ENCODE measurements at regions not wholly inside any gene's neighbourhood (a gene's known extent, or its start where the extent isn't known, plus 50 kb on each side); places are given as distances from the start of the nearest gene placed in this dataset.

- no peak for TF ChIP-seq EZH2phosphoT487 (IDR thresholded peaks at IDR 0.05; ENCODE audit: borderline replicate concordance)
- no peak for TF ChIP-seq CBX3 (IDR thresholded peaks at IDR 0.05; ENCODE audit: low read depth)
- no peak for TF ChIP-seq POLR2AphosphoS5 (IDR thresholded peaks at IDR 0.05; ENCODE audit: low read depth, low read length)
These were observed 190.0 kb downstream of the TMX1 start (continued) for GRCh38 chr14:51430079-51430478.

DNA sequence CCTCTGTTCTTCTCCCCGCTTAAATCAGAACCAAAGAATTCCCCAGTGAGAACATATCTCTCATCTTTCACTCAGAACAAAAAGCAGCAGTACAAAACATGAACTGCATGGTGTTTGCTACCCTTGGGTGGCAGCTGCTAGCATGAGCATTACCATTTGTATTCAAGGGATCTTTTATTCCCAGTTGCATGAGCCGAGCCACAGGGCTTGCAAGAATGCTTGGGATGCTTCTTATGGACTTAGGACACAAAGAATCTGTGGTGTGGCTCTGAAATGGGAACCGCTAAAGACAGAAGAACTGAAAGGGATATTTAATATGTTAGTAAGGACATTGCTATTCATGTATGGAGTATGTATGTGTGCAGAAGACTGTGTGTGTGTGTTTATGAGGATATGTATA is 190.6 kb downstream of the TMX1 start:
- H3K27me3 ChIP-seq (ENCODE audit: insufficient read depth, low read length) = no peaks in the 10 kb centered on the region
- no peak overlapping the region for H3K27ac ChIP-seq (ENCODE audit: low read depth, low read length)
- no peak for TF ChIP-seq POLR2AphosphoS5 (IDR thresholded peaks at IDR 0.05; ENCODE audit: low read depth, low read length)
- no peak for TF ChIP-seq FOSL1 (IDR thresholded peaks at IDR 0.05; ENCODE audit: low read depth)
- TF ChIP-seq CTCF (IDR thresholded peaks at IDR 0.05 in 2 of 3, conservative IDR thresholded peaks at IDR 0.05 in 1 of 3; ENCODE audit: borderline replicate concordance in 1 of 3, insufficient read depth in 1 of 3, low read depth in 2 of 3, low read length in 2 of 3) = no peak
- TF ChIP-seq EZH2phosphoT487 (IDR thresholded peaks at IDR 0.05; ENCODE audit: borderline replicate concordance) = no peak
- no peaks in the 10 kb centered on the region for H3K36me3 ChIP-seq (ENCODE audit: control insufficient read depth in 1 of 2, insufficient read depth in 2 of 2, low read length in 2 of 2)
- BruUV-seq (replicated peaks) = no TSS peak
- ChIA-PET CTCF (no interaction called here), POLR2A (no interaction called here), RAD21 (ENCODE audit: low non-redundant PET in 1 of 2, low total read pairs in 2 of 2, uncharacterized antibody in 2 of 2, unreplicated experiment in 2 of 2) (no interaction called here)
- no peaks in the 10 kb centered on the region for H3K4me1 ChIP-seq (ENCODE audit: control insufficient read depth in 1 of 2, insufficient read depth in 2 of 2, low read length in 2 of 2)
- H3K79me2 ChIP-seq (ENCODE audit: insufficient read depth, low read length) = no peaks in the 10 kb centered on the region
- H4K20me1 ChIP-seq (ENCODE audit: insufficient read depth) = no peaks in the 10 kb centered on the region
- no peak overlapping the region for H3K4me2 ChIP-seq (ENCODE audit: low read length)
- no peak overlapping the region for H3K9ac ChIP-seq (ENCODE audit: low read length)
- DNase-seq (ENCODE audit: low read depth, low spot score) = no peak
- no peaks in the 10 kb centered on the region for H3K9me3 ChIP-seq (ENCODE audit: control insufficient read depth in 1 of 2, insufficient read depth in 1 of 2, low read depth in 1 of 2, low read length in 2 of 2)
- intact Hi-C loops (cut with micrococcal nuclease) = no loop called here
- no peak for ATAC-seq
- no peak overlapping the region for H2AFZ ChIP-seq (ENCODE audit: low read depth, low read length, poor library complexity, severe bottlenecking)
- no peak overlapping the region for H3K4me3 ChIP-seq (replicated peaks in 1 of 2; ENCODE audit: low read depth in 1 of 2, low read length in 2 of 2)
- H3K9me2 ChIP-seq (ENCODE audit: insufficient read depth) = no peaks in the 10 kb centered on the region
